ENCODE measurements at regions not wholly inside any gene's neighbourhood (a gene's known extent, or its start where the extent isn't known, plus 50 kb on each side); places are given as distances from the start of the nearest gene placed in this dataset.

DNA sequence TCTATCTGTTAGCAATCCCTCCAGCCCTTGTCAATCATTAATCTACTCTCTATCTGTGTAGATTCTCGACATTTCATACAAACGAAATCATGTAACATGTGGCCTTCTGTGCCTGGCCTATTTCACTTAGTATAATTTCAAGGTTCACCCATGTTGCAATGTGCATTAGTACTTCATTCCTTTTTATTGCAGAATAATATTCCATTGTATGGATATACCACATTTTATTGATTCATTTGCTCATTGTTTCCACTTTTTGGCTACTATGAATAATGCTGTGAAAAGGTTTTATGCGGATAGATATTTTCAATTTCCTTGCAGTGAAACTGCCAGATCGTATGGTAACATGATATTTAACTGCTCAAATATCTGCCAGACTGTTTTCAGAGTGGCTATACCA, 100.1 kb downstream of the MIAT start:
- TF ChIP-seq, protein P1, sequence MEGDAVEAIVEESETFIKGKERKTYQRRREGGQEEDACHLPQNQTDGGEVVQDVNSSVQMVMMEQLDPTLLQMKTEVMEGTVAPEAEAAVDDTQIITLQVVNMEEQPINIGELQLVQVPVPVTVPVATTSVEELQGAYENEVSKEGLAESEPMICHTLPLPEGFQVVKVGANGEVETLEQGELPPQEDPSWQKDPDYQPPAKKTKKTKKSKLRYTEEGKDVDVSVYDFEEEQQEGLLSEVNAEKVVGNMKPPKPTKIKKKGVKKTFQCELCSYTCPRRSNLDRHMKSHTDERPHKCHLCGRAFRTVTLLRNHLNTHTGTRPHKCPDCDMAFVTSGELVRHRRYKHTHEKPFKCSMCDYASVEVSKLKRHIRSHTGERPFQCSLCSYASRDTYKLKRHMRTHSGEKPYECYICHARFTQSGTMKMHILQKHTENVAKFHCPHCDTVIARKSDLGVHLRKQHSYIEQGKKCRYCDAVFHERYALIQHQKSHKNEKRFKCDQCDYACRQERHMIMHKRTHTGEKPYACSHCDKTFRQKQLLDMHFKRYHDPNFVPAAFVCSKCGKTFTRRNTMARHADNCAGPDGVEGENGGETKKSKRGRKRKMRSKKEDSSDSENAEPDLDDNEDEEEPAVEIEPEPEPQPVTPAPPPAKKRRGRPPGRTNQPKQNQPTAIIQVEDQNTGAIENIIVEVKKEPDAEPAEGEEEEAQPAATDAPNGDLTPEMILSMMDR (IDR thresholded peaks at IDR 0.05): no peak
- TF ChIP-seq POLR2A (IDR thresholded peaks at IDR 0.05): no peak

All from Peyer's patch (tissue), 4 donors.